ENCODE measurements at regions not wholly inside any gene's neighbourhood (a gene's known extent, or its start where the extent isn't known, plus 50 kb on each side); places are given as distances from the start of the nearest gene placed in this dataset.

- TF ChIP-seq EZH2phosphoT487 (IDR thresholded peaks at IDR 0.05; ENCODE audit: insufficient read depth, low read depth), result no peak
- no peak for TF ChIP-seq EZH2 (IDR thresholded peaks at IDR 0.05; ENCODE audit: insufficient read depth, poor library complexity, severe bottlenecking)
Measured at GRCh38 chr12:86496595-86496994, 240.4 kb upstream of the MGAT4C start.
